HG03060 (cell line): ENCODE measurements at regions not wholly inside any gene's neighbourhood (a gene's known extent, or its start where the extent isn't known, plus 50 kb on each side); places are given as distances from the start of the nearest gene placed in this dataset.
"Not testable (repeated sequence)": the region's sequence is repeated elsewhere in the genome, so short reads cannot be mapped to it uniquely, and the experiment has no call there.

Experiments used
- ATAC-seq: cut with Tn5 transposase; IDR thresholded peaks from one replicate; pipeline ENCODE4 v1.9.1; 2021; ENCODE audit warnings: low read depth, moderate number of reproducible peaks; ENCODE audit not compliant: unreplicated experiment

DNA sequence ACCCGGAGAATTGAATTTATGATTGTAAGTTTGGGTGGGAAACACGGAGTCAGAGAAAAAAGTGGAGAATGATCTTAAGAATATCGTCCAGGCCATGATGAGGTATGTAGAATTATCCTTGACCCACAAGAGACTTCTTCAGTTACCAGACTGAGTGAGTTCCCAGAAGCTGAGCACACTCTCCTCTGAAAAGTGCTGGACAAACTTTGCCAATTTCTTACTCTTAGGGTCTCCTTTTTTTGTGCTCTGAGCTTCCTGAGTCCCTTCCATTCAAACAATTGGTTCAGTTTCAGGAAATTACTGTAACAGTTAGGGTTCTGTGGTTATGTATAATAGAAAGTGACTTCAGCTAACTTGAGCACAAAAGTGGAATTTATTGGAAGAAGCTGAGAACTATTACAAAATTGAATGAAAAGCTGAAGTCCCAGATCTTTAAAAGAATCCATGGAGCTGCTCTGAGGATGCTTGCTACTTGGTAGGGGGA is 50.6 kb upstream of the EHBP1 start:
- ATAC-seq, result no peak

DNA sequence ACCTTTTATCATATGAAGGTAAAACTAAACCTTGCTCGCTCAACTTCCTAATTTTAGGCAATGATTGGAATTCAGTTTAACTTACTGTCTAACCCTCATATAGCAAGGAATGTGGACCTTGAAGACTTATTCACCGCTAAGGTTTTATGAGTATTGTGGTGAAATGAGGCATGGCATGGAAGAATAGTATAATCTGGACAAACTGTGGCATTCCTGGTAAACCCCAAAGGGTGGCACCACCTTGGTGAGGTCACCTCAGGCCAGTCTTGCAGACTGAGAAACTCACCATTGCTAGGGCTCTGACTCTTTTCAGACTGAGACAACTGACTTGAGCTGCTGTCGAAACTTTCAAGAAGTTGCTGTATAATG is 51.1 kb upstream of the EHBP1 start:
- ATAC-seq, result no peak

DNA sequence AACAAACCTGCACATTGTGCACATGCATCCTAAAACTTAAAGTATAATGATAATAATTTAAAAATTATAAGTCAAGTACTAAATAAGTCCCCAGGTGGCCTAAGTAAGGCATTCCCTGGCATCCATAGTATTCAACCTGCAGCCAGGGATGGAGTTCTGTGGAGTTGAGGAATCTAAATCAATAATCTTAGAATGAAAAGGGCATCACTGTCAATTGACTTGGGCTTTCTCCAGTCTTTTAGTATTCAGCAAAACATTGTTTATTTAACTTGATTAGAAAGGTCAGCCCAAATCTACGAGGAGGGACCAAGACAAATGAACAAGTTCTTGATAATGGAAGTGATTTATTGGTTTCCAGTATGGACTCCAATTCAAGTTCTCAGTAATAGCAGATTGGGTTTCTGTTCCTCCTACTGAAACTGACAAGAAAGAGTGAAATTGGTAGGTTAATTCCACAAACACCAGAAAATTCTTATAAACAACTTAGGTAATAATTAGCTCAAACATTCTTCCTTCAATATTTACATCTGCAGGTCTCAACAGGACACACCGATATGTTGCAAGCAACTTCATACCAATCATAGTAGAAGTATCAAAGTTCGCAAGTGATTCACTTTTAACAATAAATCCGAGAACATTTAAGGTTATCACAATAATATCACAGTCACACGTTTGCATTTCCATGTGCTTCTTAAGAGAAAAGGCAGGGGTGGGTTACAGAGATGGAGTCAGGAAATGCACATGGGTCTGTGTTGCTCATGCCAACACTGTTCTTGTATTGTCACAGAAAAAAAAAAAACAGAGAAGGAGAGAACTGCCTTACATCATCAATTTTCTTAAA is 51.7 kb upstream of the EHBP1 start:
- ATAC-seq, result no peak

DNA sequence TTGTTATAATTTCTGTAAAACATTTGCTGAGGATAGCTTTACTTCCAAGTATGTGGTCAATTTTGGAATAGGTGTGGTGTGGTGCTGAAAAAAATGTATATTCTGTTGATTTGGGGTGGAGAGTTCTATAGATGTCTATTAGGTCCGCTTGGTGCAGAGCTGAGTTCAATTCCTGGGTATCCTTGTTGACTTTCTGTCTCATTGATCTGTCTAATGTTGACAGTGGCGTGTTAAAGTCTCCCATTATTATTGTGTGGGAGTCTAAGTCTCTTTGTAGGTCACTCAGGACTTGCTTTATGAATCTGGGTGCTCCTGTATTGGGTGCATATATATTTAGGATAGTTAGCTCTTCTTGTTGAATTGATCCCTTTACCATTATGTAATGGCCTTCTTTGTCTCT is 56.4 kb upstream of the EHBP1 start:
- not testable (repeated sequence) for ATAC-seq

DNA sequence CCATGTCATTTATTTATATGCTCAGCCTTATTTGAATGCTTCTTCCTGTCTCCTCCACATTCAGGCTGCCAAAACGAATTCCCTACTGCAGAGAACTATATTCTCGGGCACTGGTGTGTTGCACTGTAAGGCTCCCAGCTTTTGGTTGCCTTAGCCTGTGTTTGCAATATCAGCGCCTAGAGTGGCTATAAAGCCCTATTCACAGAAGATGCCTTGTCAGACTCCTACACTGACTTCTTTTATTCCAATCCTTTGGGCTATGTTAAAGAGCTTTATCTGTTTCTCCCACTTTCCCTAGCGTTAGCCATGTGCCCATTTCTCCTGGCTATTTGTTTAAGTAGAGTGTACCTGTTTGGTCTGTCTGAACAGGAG is 62.4 kb upstream of the EHBP1 start:
- ATAC-seq, result no peak

DNA sequence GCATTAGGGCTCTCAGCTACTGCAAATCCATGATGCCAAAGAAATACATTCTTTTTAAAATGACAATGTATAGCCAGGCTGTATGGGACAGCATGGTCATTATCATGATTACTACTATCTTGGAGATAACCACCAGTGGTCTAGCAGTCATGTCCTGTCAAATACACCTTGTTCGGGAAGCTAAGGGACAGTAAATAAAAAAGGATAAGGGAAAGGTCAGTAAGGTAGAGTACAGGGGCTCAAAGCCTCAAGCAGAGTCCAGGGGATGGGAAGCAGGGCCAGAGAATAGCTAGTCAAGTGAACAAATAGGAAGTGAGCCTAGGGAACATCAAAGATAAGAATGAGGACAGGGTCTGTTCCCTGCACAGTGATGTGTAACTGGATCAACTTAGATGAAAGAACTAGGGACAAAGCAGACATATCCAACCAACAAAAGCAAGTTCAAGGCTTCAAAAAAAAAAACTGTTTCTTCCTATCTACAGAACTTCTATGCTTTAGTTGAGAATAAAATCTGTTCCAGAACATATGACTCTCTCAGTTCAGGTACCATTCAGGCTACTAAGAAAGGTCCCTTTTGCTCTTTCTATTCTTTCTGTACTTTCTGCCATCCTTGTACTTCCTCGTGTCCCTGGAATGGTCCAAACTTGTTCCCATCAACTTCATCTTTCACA is 62.9 kb upstream of the EHBP1 start:
- ATAC-seq, result no peak

DNA sequence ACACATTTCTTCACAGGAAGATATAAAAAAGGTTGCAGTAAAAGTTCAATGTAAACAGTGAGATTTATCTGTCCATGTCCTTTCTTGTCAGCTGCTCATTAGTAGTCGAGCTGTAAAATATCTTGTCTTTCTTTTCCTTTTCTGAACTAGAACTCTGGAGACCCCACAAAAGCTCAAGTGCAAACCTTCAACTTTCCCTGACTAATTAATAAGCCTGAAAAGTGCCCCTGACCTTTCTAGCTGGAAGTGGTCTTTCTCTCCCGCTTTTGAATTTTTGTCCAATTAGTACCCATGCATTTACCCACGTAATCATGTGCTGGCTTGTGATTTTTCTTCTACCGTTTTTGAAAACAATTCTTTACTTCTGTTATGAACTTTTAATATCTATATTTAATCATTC is 63.6 kb upstream of the EHBP1 start:
- ATAC-seq, result no peak

DNA sequence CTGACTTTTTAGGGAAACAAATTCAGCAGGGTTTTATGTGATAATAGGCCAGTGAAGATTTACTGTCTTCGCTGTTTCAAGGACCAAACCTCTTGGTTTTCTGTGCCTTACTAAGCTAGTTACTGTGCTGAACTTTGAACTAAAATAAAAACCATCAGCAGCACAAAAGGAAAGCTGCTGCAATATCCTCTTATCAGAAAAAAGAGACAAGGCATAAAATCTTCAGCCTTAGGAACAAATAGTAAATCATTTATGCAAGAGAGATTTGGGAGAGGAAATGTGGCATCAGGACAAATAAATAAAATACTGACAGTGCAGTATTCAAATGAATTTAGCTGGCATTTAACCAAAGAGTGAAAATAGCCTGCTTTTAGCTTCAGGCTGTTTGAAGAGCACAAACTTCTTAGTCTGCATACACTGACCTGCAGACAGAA is 64.1 kb upstream of the EHBP1 start:
- ATAC-seq, result no peak

DNA sequence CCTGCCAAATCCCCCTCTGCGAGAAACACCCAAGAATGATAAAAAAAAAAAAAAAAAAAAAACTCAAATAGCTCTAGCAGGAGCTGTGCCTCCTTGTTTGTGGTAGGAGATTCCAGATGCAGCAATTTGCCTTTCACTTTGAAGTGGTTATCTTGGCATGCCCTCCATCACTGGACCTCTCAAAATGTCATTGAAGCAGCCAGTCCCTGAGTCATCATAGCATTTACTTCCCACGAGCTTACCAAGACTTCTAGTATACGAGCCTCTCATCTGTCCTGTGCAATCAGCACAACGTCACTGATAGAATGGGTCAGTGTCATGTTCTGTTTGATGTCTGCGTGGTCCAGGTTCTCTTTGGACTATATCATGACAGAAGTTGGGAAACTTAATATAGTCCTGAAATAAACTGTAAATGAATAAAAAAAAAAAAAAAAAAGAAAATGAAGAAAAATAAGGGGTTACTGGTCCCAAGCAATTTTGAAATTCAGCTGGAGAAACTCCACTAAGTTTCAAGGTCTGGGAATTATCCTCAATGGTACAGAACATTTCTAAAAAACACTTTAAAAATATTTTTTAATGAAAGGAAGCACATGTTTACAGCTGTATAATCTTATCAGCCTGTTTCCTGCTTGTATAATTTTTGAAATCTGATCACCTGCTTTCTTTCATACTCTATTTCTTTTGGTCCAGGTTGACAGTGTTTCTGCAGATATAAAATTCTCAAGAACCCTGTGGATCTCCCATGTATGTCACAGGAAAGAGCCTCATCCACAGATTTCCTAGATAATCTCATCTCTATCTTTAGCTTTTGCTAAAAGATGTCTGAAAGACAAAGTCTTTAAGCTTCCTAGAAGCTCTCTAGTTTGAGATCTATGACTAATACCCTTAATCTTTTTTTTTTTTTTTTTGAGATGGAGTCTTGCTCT is 74.1 kb upstream of the EHBP1 start:
- ATAC-seq, result no peak

DNA sequence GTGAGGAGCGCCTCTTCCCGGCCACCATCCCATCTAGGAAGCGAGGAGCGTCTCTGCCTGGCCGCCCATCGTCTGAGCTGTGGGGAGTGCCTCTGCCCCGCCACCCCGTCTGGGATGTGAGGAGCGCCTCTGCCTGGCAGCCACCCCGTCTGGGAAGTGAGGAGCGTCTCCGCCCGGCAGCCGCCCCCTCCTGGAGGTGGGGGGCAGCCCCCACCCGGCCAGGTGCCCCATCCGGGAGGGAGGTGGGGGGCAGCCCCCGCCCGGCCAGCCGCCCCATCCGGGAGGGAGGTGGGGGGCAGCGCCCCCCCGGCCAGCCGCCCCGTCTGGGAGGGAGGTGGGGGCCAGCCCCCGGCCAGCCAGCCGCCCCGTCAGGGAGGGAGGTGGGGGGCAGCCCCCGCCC is 75.3 kb upstream of the EHBP1 start:
- ATAC-seq, result not testable (repeated sequence)

DNA sequence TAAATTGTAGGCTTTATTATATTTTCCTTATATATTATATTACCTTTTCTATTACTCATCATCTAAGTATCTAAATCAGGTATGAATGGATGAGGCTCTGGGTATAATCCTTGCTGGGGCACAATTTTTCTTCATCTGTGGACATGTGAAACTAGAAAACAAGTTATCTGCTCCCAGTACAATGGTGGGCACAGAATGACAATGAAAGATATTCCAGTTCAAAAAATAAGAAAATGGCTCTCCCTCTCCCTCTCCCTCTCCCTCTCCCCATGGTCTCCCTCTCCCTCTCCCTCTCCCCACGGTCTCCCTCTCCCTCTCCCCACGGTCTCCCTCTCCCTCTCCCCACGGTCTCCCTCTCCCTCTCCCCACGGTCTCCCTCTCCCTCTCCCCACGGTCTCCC is 76.2 kb upstream of the EHBP1 start:
- not testable (repeated sequence) for ATAC-seq

DNA sequence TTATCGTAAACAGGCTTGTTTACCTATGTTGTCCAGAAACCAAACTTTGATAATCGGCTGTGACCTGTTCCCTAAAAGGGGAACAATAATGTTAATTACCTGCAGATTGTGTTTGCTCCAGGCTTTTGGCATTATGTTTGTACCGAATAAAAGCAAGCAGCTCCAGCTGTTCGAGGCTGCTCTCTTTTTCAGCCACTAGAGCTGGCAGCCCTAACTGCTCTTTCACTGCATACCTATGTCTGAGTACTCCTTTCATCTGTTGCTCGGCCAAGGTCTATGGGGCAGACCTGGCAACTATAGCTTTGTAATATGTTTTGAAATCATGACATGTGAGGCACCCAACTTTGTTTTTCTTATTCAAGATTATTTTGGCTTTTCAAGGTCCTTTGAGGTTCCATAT is 77.8 kb upstream of the EHBP1 start:
- no peak for ATAC-seq

DNA sequence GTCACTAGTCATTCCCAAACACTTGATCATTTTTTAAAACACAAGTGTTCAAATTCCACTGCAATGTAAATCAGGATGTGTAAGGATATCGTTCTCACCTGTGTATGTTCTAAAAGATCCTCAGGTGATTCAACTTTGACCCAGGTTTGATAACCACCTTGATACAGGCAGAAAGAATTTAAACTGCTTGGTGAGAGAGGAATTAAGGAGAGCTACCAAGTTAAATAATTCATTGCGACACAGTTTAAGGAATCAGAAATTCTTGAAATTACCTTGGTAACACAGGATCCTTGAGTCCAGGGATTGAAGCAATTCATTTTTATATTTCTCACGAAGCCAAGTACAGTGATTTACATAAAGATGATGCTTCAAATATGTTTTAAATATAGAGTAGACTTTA is 80.7 kb upstream of the EHBP1 start:
- ATAC-seq, result no peak

DNA sequence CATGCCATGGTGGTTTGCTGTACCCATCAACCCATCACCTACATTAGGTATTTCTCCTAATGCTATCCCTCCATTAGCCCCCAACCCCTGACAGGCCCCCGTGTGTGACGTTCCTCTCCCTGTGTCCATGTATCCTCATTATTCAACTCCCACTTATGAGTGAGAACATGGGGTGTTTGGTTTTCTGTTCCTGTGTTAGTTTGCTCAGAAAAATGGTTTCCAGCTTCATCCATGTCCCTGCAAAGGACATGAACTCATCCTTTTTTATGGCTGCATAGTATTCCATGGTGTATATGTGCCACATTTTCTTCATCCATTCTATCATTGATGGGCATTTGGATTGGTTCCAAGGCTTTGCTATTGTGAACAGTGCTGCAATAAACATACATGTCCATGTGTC is 89.0 kb upstream of the EHBP1 start:
- not testable (repeated sequence) for ATAC-seq

DNA sequence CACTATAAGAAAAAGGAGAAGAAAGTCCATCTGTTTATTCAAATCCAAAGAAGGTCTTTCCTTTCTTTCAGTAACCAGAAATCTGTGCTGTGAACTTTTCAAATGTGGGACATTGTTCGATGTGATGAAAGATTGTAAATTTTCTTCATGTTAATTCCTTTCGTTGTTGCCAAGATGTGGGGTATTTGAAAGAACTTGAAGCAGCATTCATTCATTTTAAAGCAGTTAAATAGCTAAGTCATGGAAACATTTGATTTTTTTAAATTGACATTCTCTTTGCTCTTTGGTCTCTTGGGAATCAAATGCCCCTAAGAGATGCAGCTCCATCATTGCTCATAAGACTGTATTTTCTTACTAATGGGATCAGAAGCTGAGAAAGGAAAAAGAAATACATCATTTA is 93.7 kb upstream of the EHBP1 start:
- no peak for ATAC-seq

DNA sequence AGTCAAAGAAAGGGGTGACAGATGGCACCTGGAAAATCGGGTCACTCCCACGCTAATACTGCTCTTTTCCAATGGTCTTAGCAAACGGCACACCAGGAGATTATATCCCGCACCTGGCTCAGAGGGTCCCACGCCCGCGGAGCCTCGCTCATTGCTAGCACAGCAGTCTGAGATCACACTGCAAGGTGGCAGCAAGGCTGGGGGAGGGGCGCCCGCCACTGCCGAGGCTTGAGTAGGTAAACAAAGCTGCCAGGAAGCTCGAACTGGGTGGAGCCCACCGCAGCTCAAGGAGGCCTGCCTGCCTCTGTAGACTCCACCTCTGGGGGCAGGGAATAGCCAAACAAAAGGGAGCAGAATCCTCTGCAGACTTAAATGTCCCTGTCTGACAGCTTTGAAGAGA is 99.5 kb upstream of the TMEM17 start:
- not testable (repeated sequence) for ATAC-seq

DNA sequence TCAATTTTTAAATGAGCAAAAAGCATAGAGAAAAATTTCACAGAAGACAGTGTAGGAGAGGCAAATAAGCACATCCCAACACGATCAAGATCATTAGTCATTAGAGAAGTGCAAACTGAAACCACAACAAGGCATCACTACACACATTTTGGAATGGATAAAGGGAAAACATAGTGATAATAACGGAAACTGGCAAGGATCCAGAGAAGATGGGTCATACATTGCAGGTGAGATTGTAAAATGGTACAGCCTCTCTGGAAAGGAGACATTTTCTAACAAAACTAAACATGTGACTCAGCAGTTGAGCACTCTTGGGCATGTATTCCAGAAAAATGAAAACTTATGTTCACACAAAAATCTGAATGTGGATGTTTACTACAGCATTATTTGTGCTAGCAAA is 98.3 kb upstream of the TMEM17 start:
- ATAC-seq, result no peak

DNA sequence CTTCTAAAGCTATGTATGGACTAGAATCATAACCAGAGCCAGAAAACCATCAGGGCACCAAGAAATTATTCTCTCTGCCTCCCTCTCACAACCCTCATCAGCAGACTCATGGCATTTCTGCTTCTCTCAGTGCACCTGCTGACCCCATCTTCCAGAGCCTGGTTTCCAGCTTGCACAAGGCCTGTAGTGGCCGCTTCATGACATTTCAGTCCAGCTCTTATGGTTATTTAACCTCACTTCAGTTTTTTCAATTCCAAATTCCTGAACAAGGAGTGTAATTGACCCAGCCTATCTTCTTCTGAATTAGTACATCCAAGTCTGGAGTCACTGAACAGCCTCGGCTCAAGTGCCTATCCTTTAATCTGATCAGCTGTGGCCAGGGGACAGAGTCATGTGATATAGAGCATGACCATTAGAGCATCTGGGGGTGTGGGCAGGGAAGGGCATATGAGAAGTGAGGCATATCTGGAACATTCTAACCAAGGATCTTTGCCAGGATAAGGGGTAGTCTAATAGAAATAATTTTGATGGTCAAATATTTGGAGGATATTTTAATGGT is 97.2 kb upstream of the TMEM17 start:
- ATAC-seq, result no peak

DNA sequence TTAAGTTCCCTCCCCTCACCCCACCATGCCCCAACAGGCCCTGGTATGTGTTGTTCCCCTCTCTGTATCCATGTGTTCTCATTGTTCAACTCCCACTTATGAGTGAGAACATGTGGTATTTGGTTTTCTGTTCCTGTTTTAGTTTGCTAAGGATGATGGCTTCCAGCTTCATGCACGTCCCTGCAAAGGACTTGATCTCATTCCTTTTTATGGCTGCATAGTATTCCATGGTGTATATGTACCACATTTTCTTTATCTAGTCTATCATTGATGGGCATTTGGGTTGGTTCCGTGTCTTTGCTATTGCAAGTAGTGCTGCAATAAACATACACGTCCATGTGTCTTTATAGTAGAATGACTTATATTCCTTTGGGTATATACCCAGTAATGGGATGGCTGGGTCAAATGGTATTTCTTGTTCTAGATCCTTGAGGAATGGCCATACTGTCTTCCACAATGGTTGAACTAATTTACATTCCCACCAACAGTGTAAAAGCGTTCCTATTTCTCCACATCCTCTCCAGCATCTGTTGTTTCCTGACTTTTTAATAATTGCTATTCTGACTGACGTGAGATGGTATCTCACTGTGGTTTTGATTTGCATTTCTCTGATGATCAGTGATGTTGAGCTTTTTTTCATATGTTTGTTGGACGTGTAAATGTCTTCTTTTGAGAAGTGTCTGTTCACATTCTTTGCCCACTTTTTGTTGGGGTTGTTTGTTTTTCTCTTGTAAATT is 93.8 kb upstream of the TMEM17 start:
- not testable (repeated sequence) for ATAC-seq

DNA sequence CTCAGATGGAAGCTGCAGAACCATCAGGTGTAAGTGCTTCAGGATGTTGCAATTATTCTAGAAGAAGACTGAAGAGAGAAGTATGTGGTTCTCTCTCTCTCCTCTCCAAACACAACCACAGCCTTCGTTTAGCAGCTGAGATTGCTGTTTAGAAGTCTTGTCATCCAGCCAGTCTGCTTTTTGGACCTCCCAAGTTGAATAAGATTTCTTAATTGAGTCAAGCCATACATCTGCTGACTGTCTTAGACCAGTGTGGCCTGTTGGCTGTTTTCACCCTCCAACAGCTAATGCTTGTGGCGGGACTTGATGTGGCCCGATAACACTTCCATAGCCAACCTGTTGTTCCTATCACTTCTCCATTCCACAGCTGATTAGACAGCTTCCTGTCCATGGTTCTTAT is 91.3 kb upstream of the TMEM17 start:
- ATAC-seq, result no peak
